ENCODE measurements at regions not wholly inside any gene's neighbourhood (a gene's known extent, or its start where the extent isn't known, plus 50 kb on each side); places are given as distances from the start of the nearest gene placed in this dataset.

DNA sequence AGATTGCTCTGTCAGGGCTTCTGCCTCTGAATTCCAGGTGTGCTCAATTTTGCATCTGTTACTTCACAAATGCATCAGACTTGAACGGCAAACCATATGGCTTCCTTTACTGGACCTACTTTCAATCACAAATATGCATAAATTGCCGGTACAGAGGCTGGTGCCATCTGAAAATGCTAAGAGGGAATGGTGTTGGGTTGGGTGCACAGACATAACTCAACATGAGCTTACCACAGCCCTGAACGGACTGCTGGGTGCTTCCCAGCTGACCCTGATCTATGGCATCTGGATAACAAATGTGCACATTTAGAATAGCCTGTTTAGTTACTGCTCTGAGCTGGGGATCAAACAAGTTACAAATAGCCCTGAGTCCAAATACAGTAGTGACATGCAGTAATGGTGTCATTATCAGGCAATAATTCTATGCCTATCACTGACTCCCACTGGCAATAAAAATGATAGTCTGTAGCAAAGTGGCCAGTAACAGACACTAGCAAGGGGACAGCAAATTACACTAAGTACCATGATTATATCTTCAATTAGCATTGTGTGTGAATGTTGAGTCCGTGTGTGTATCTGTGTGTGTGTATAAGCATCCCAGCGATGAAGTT, 927.3 kb downstream of the DIAPH3 start:
- Histone ChIP-seq H3K9me2 (no peaks in the 10 kb centered on the region), H3K27ac (ENCODE audit: low read depth in 2 of 2, low read length in 1 of 2) (peak overlapping the region in 1 of 2 experiments; percentile 55; a peak in 2 of 4 replicates), H3K4me2 (no peak overlapping the region), H3K9me3 (no peaks in the 10 kb centered on the region), H3F3A (replicated peaks; ENCODE audit: insufficient read depth) (no peaks in the 10 kb centered on the region), H3K4me3 (ENCODE audit: low read depth in 2 of 2, low read length in 1 of 2) (no peak overlapping the region), H3K27me3 (ENCODE audit: insufficient read depth) (no peaks in the 10 kb centered on the region; the same call in 1 of the 2 replicates), H2AFZ (ENCODE audit: low read depth) (no peak overlapping the region), H4K20me1 (ENCODE audit: insufficient read depth) (no peaks in the 10 kb centered on the region), H3K4me1 (ENCODE audit: control insufficient read depth in 1 of 2, insufficient read depth in 2 of 2, low read depth in 1 of 2, low read length in 1 of 2) (peaks cover 0 to 8% of the 10 kb centered on the region in 2 experiments; a peak in 2 of 4 replicates), H3K36me3 (replicated peaks in 1 of 2; ENCODE audit: control insufficient read depth in 1 of 2, insufficient read depth in 2 of 2, low read length in 1 of 2) (no peaks in the 10 kb centered on the region), H3K9ac (no peak overlapping the region), H3K79me2 (ENCODE audit: insufficient read depth) (no peaks in the 10 kb centered on the region)
- WGBS (ENCODE audit: low lambda C conversion rate), result 24% methylated on average over 5 of the region's 5 CpGs
- ChIA-PET CTCF (interaction anchor here (1.3 to 1.5 kb wide), 2 partner anchors 43 to 441 kb away, joined by 4 to 6 read pairs; no protein-coding TSS in a partner anchor), POLR2A (no interaction called here)
- DNase-seq, result peak; percentile 74
- TF ChIP-seq NFIC (IDR thresholded peaks at IDR 0.05; ENCODE audit: borderline replicate concordance), result no peak
- TF ChIP-seq, protein P1, sequence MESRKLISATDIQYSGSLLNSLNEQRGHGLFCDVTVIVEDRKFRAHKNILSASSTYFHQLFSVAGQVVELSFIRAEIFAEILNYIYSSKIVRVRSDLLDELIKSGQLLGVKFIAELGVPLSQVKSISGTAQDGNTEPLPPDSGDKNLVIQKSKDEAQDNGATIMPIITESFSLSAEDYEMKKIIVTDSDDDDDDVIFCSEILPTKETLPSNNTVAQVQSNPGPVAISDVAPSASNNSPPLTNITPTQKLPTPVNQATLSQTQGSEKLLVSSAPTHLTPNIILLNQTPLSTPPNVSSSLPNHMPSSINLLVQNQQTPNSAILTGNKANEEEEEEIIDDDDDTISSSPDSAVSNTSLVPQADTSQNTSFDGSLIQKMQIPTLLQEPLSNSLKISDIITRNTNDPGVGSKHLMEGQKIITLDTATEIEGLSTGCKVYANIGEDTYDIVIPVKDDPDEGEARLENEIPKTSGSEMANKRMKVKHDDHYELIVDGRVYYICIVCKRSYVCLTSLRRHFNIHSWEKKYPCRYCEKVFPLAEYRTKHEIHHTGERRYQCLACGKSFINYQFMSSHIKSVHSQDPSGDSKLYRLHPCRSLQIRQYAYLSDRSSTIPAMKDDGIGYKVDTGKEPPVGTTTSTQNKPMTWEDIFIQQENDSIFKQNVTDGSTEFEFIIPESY (IDR thresholded peaks at IDR 0.05; ENCODE audit: borderline replicate concordance, low read depth), result no peak
- no peak for TF ChIP-seq NRF1 (IDR thresholded peaks at IDR 0.05; ENCODE audit: low read depth, low read length)
- TF ChIP-seq RAD21 (IDR thresholded peaks at IDR 0.05; ENCODE audit: low read length), result peak; percentile 37
- TF ChIP-seq EP300 (IDR thresholded peaks at IDR 0.05; ENCODE audit: borderline replicate concordance in 1 of 2, low read depth in 1 of 2, low read length in 1 of 2), result peak in 1 of 2 experiments; percentile 78; a peak in 2 of 4 replicates
- no peak; the same call in 1 of the 2 replicates for TF ChIP-seq SMC3 (IDR thresholded peaks at IDR 0.05; ENCODE audit: low read depth, low read length)
- TF ChIP-seq TCF12 (IDR thresholded peaks at IDR 0.05), result 0 out of 2 replicates have a peak, but pooled peaks have one; percentile 30
- no peak for TF ChIP-seq MXI1 (IDR thresholded peaks at IDR 0.05; ENCODE audit: low read depth, low read length)
- TF ChIP-seq CHD2 (IDR thresholded peaks at IDR 0.05; ENCODE audit: low read length, partially characterized antibody), result peak; percentile 74
- no peak for TF ChIP-seq EZH2phosphoT487 (IDR thresholded peaks at IDR 0.05; ENCODE audit: borderline replicate concordance, low read depth)
- no peak for TF ChIP-seq POLR2AphosphoS5 (IDR thresholded peaks at IDR 0.05; ENCODE audit: low read depth, low read length)
- TF ChIP-seq, protein P2, sequence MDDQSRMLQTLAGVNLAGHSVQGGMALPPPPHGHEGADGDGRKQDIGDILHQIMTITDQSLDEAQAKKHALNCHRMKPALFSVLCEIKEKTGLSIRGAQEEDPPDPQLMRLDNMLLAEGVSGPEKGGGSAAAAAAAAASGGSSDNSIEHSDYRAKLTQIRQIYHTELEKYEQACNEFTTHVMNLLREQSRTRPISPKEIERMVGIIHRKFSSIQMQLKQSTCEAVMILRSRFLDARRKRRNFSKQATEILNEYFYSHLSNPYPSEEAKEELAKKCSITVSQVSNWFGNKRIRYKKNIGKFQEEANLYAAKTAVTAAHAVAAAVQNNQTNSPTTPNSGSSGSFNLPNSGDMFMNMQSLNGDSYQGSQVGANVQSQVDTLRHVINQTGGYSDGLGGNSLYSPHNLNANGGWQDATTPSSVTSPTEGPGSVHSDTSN (IDR thresholded peaks at IDR 0.05), result no peak
- peak; percentile 92 for TF ChIP-seq GATA2 (CRISPR knock-in tag; IDR thresholded peaks at IDR 0.05)
- no peak for TF ChIP-seq TEAD4 (IDR thresholded peaks at IDR 0.05; ENCODE audit: borderline replicate concordance, insufficient read depth)
- no peak for TF ChIP-seq GABPA (IDR thresholded peaks at IDR 0.05; ENCODE audit: low read depth)
- no peak for TF ChIP-seq MEF2A (IDR thresholded peaks at IDR 0.05; ENCODE audit: borderline replicate concordance, low read depth)
- no peak for TF ChIP-seq FOXM1 (IDR thresholded peaks at IDR 0.05; ENCODE audit: low read depth)
- no peak for TF ChIP-seq TAF1 (IDR thresholded peaks at IDR 0.05; ENCODE audit: borderline replicate concordance, low read depth, low read length)
- TF ChIP-seq, protein P3, sequence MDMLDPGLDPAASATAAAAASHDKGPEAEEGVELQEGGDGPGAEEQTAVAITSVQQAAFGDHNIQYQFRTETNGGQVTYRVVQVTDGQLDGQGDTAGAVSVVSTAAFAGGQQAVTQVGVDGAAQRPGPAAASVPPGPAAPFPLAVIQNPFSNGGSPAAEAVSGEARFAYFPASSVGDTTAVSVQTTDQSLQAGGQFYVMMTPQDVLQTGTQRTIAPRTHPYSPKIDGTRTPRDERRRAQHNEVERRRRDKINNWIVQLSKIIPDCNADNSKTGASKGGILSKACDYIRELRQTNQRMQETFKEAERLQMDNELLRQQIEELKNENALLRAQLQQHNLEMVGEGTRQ (IDR thresholded peaks at IDR 0.05; ENCODE audit: borderline replicate concordance, low read depth, low read length), result no peak
- no peak for TF ChIP-seq RXRA (IDR thresholded peaks at IDR 0.05; ENCODE audit: borderline replicate concordance, low read depth)
- peak; percentile 83 for TF ChIP-seq FOXJ3 (CRISPR knock-in tag; IDR thresholded peaks at IDR 0.05)
- peak; percentile 98 for TF ChIP-seq RCOR1 (IDR thresholded peaks at IDR 0.05; ENCODE audit: low read length)
- no peak for TF ChIP-seq JUND (IDR thresholded peaks at IDR 0.05)
